Fibroblast of pulmonary artery (primary cell): ENCODE measurements at regions not wholly inside any gene's neighbourhood (a gene's known extent, or its start where the extent isn't known, plus 50 kb on each side); places are given as distances from the start of the nearest gene placed in this dataset.

Source experiments
- DNase-seq: peaks from one replicate; pipeline ENCODE4 v3.0.0-alpha.2; 2010; ENCODE audit warnings: low read depth
- H3K4me3 ChIP-seq: replicated peaks from 2 replicates; pipeline ENCODE4 v1.5.1; 2011; ENCODE audit warnings: low read depth, mild to moderate bottlenecking, control low read depth, low read length, moderate library complexity
- CTCF ChIP-seq: IDR thresholded peaks from 2 replicates; pipeline ENCODE4 v1.5.1; 2011; ENCODE audit warnings: mild to moderate bottlenecking, control low read depth, low read length, inconsistent platforms; ENCODE audit errors: missing control alignments

GRCh38 chr13:80203496-80203895 is 137.4 kb downstream of the SPRY2 start:
- TF ChIP-seq CTCF, result no peak
- no peak overlapping the region for H3K4me3 ChIP-seq
- DNase-seq, result no peak

GRCh38 chr13:80201694-80202468 is 139.0 kb downstream of the SPRY2 start:
- TF ChIP-seq CTCF, result no peak
- DNase-seq, result no peak
- no peak overlapping the region for H3K4me3 ChIP-seq

GRCh38 chr13:80199585-80200292 is 141.2 kb downstream of the SPRY2 start:
- H3K4me3 ChIP-seq, result no peak overlapping the region
- no peak for TF ChIP-seq CTCF
- DNase-seq, result no peak

GRCh38 chr13:80199067-80199466 is 141.9 kb downstream of the SPRY2 start:
- H3K4me3 ChIP-seq, result no peak overlapping the region
- no peak for TF ChIP-seq CTCF
- no peak for DNase-seq

GRCh38 chr13:80196756-80197155 is 144.2 kb downstream of the SPRY2 start:
- DNase-seq, result peak; percentile 15
- TF ChIP-seq CTCF, result no peak
- H3K4me3 ChIP-seq, result no peak overlapping the region

- TF ChIP-seq CTCF, result no peak
- DNase-seq, result no peak
These were observed 145.3 kb downstream of the SPRY2 start for GRCh38 chr13:80195649-80196048.

More at GRCh38 chr13:80195649-80196048, 145.3 kb downstream of the SPRY2 start:
- no peak overlapping the region for H3K4me3 ChIP-seq
